ENCODE measurements at regions not wholly inside any gene's neighbourhood (a gene's known extent, or its start where the extent isn't known, plus 50 kb on each side); places are given as distances from the start of the nearest gene placed in this dataset.

- TF ChIP-seq CTCF (IDR thresholded peaks at IDR 0.05; ENCODE audit: unreplicated experiment), result no peak
- Mint-ChIP-seq H3K27ac (ENCODE audit: low read depth, unreplicated experiment) (no peak overlapping the region), H3K9me3 (ENCODE audit: unreplicated experiment) (no peaks in the 10 kb centered on the region), H3K4me1 (ENCODE audit: insufficient read depth, unreplicated experiment) (peaks cover 5% of the 10 kb centered on the region), H3K4me3 (ENCODE audit: unreplicated experiment) (no peak overlapping the region), H3K27me3 (ENCODE audit: insufficient read depth, unreplicated experiment) (no peaks in the 10 kb centered on the region), H3K36me3 (ENCODE audit: insufficient read depth, unreplicated experiment) (no peaks in the 10 kb centered on the region)
- POLR2A ChIA-PET, result interaction anchor here (0.7 kb wide), 1 partner anchor 43 kb away, joined by 3 read pairs; no protein-coding TSS in a partner anchor
- intact Hi-C loops (cut with micrococcal nuclease), result no loop called here
- no peak for DNase-seq (ENCODE audit: unreplicated experiment)
- CTCF ChIA-PET, result no interaction called here
- no TSS peak for BruUV-seq (replicated peaks)
Measured at GRCh38 chr6:48184648-48185047, 73.7 kb upstream of the PTCHD4 start.

- H3K27ac Mint-ChIP-seq (ENCODE audit: low read depth, unreplicated experiment), result no peak overlapping the region
- H3K36me3 Mint-ChIP-seq (ENCODE audit: insufficient read depth, unreplicated experiment), result no peaks in the 10 kb centered on the region
- TF ChIP-seq CTCF (IDR thresholded peaks at IDR 0.05; ENCODE audit: unreplicated experiment), result no peak
- H3K4me3 Mint-ChIP-seq (ENCODE audit: unreplicated experiment), result no peak overlapping the region
- intact Hi-C loops (cut with micrococcal nuclease), result no loop called here
- no peak for DNase-seq (ENCODE audit: unreplicated experiment)
- H3K4me1 Mint-ChIP-seq (ENCODE audit: insufficient read depth, unreplicated experiment), result peaks cover 5% of the 10 kb centered on the region
- CTCF ChIA-PET, result no interaction called here
- POLR2A ChIA-PET, result interaction anchor here (0.7 kb wide), 1 partner anchor 42 kb away, joined by 3 read pairs; no protein-coding TSS in a partner anchor
- no peaks in the 10 kb centered on the region for H3K27me3 Mint-ChIP-seq (ENCODE audit: insufficient read depth, unreplicated experiment)
- H3K9me3 Mint-ChIP-seq (ENCODE audit: unreplicated experiment), result no peaks in the 10 kb centered on the region
- no TSS peak for BruUV-seq (replicated peaks)
Measured at GRCh38 chr6:48183811-48184605, 73.0 kb upstream of the PTCHD4 start.

GRCh38 chr6:48183178-48183577, 72.2 kb upstream of the PTCHD4 start:
- DNase-seq (ENCODE audit: unreplicated experiment), result no peak
- Mint-ChIP-seq H3K36me3 (ENCODE audit: insufficient read depth, unreplicated experiment) (no peaks in the 10 kb centered on the region), H3K27ac (ENCODE audit: low read depth, unreplicated experiment) (no peak overlapping the region), H3K4me1 (ENCODE audit: insufficient read depth, unreplicated experiment) (peaks cover 5% of the 10 kb centered on the region), H3K4me3 (ENCODE audit: unreplicated experiment) (no peak overlapping the region), H3K9me3 (ENCODE audit: unreplicated experiment) (no peaks in the 10 kb centered on the region), H3K27me3 (ENCODE audit: insufficient read depth, unreplicated experiment) (no peaks in the 10 kb centered on the region)
- ChIA-PET CTCF (no interaction called here), POLR2A (no interaction called here)
- no TSS peak for BruUV-seq (replicated peaks)
- intact Hi-C loops (cut with micrococcal nuclease), result no loop called here
- TF ChIP-seq CTCF (IDR thresholded peaks at IDR 0.05; ENCODE audit: unreplicated experiment), result no peak

GRCh38 chr6:48178700-48179099, 67.7 kb upstream of the PTCHD4 start:
- intact Hi-C loops (cut with micrococcal nuclease), result no loop called here
- CTCF ChIA-PET, result interaction anchor here (0.7 to 1.5 kb wide), 3 partner anchors 15 to 589 kb away, joined by 3 to 4 read pairs (median 3); no protein-coding TSS in a partner anchor
- Mint-ChIP-seq H3K27me3 (ENCODE audit: insufficient read depth, unreplicated experiment) (no peaks in the 10 kb centered on the region), H3K4me1 (ENCODE audit: insufficient read depth, unreplicated experiment) (peaks cover under 1% of the 10 kb centered on the region), H3K4me3 (ENCODE audit: unreplicated experiment) (no peak overlapping the region), H3K36me3 (ENCODE audit: insufficient read depth, unreplicated experiment) (no peaks in the 10 kb centered on the region), H3K9me3 (ENCODE audit: unreplicated experiment) (no peaks in the 10 kb centered on the region), H3K27ac (ENCODE audit: low read depth, unreplicated experiment) (no peak overlapping the region)
- no peak for DNase-seq (ENCODE audit: unreplicated experiment)
- TF ChIP-seq CTCF (IDR thresholded peaks at IDR 0.05; ENCODE audit: unreplicated experiment), result no peak
- POLR2A ChIA-PET, result interaction anchor here (0.7 kb wide), 1 partner anchor 14 kb away, joined by 5 read pairs; no protein-coding TSS in a partner anchor
- no TSS peak for BruUV-seq (replicated peaks)

Data from MCF 10A (cell line).